HCT116 (cell line): ENCODE measurements at regions not wholly inside any gene's neighbourhood (a gene's known extent, or its start where the extent isn't known, plus 50 kb on each side); places are given as distances from the start of the nearest gene placed in this dataset.

Experiments
- CBX3 ChIP-seq: IDR thresholded peaks from 2 replicates; pipeline ENCODE4 v1.6.1; 2012; ENCODE audit warnings: low read depth
- CEBPB ChIP-seq: IDR thresholded peaks from 2 replicates; pipeline ENCODE4 v1.6.1; 2012; ENCODE audit warnings: low read depth
- CTCF ChIP-seq, 3 experiments: fragments of 200-600 bp in 1 of 3; sonication (generic) in 1 of 3; IDR thresholded peaks in 2 of 3; conservative IDR thresholded peaks in 1 of 3; 2 replicates each; pipeline ENCODE4 v1.5.1; 2012 to 2017; ENCODE audit warnings: low read depth in 2 of 3, low read length in 2 of 3, antibody characterized with exemption in 1 of 3, borderline replicate concordance in 1 of 3, control low read depth in 1 of 3, mild to moderate bottlenecking in 1 of 3, mixed read lengths in 1 of 3, mixed run types in 1 of 3, moderate library complexity in 1 of 3; ENCODE audit not compliant: insufficient read depth in 1 of 3
- EGR1 ChIP-seq: IDR thresholded peaks from 2 replicates; pipeline ENCODE4 v1.6.1; 2012; ENCODE audit warnings: low read depth
- EZH2 ChIP-seq: fragments of 200-600 bp; sonication (generic); IDR thresholded peaks from 2 replicates; pipeline ENCODE4 v1.6.1; 2017; ENCODE audit warnings: antibody characterized with exemption, mixed run types
- EZH2phosphoT487 ChIP-seq: fragments of 200-600 bp; IDR thresholded peaks from 2 replicates; pipeline ENCODE4 v1.6.1; 2018; ENCODE audit warnings: antibody characterized with exemption, borderline replicate concordance
- JUND ChIP-seq: IDR thresholded peaks from 2 replicates; pipeline ENCODE4 v1.6.1; 2012
- MAX ChIP-seq: IDR thresholded peaks from 2 replicates; pipeline ENCODE4 v1.6.1; 2012
- POLR2A ChIP-seq: IDR thresholded peaks from 2 replicates; pipeline ENCODE4 v1.7.0; 2011; ENCODE audit warnings: borderline replicate concordance; ENCODE audit not compliant: insufficient read depth, insufficient read length; ENCODE audit errors: extremely low read depth
- POLR2AphosphoS5 ChIP-seq: IDR thresholded peaks from 2 replicates; pipeline ENCODE4 v1.6.1; 2011; ENCODE audit warnings: mild to moderate bottlenecking, low read depth, low read length, moderate library complexity
- SIN3A ChIP-seq: IDR thresholded peaks from 2 replicates; pipeline ENCODE4 v1.6.1; 2012; ENCODE audit warnings: low read depth
- YY1 ChIP-seq: IDR thresholded peaks from 2 replicates; pipeline ENCODE4 v1.6.1; 2011; ENCODE audit warnings: low read length, low read depth, moderate library complexity, mild to moderate bottlenecking; ENCODE audit not compliant: insufficient replicate concordance; ENCODE audit errors: extremely low read depth
- ZFX ChIP-seq: fragments of 450-650 bp; IDR thresholded peaks from 2 replicates; pipeline ENCODE4 v1.6.1; 2017

- TF ChIP-seq ZFX (no peak), CTCF (IDR thresholded peaks at IDR 0.05 in 2 of 3, conservative IDR thresholded peaks at IDR 0.05 in 1 of 3; ENCODE audit: borderline replicate concordance in 1 of 3, insufficient read depth in 1 of 3, low read depth in 2 of 3, low read length in 2 of 3) (no peak), POLR2A (no peak), POLR2AphosphoS5 (no peak), JUND (no peak), CBX3 (no peak), CEBPB (no peak), EZH2phosphoT487 (no peak), MAX (no peak), EGR1 (no peak), EZH2 (no peak), YY1 (no peak), SIN3A (no peak)
Observed at GRCh38 chr6:137791281-137792159, 75.5 kb upstream of the TNFAIP3 start.
